GM12892 (cell line): ENCODE measurements at regions not wholly inside any gene's neighbourhood (a gene's known extent, or its start where the extent isn't known, plus 50 kb on each side); places are given as distances from the start of the nearest gene placed in this dataset.

ENCODE experiments used
- POLR2A ChIP-seq: IDR thresholded peaks from 2 replicates; pipeline ENCODE4 v1.6.1; 2011; ENCODE audit warnings: low read depth, low read length, control low read depth
- POLR2AphosphoS5 ChIP-seq: IDR thresholded peaks from 2 replicates; pipeline ENCODE4 v1.6.1; 2011; ENCODE audit warnings: low read depth, low read length, control low read depth

DNA sequence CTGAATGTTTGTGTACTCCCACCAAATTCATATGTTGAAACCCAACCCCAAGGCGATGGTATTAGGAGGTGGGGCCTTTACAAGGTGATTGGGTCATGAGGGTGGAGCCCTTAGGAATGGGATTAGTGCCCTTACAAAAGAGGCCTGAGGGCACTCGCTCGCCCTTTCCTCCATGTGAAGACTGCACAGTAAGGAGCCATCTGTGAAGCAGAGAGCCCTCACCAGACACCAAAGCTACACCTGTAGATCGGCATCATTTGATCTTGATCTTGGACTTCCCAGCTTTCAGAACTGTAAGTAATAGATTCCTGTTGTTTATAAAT is 62.9 kb upstream of the FZD7 start:
- TF ChIP-seq POLR2AphosphoS5: no peak
- no peak for TF ChIP-seq POLR2A
